ENCODE measurements at regions not wholly inside any gene's neighbourhood (a gene's known extent, or its start where the extent isn't known, plus 50 kb on each side); places are given as distances from the start of the nearest gene placed in this dataset.

- no peak overlapping the region for H3K27ac ChIP-seq (replicated peaks)
- TF ChIP-seq POLR2AphosphoS5 (IDR thresholded peaks at IDR 0.05; ENCODE audit: low read depth): no peak
- no peak for TF ChIP-seq SPI1 (IDR thresholded peaks at IDR 0.05; ENCODE audit: borderline replicate concordance, low read depth)
- TF ChIP-seq REST (IDR thresholded peaks at IDR 0.05; ENCODE audit: insufficient replicate concordance, low read depth): no peak
- TF ChIP-seq CTCF (IDR thresholded peaks at IDR 0.05; ENCODE audit: insufficient read depth, low read length): no peak
- no peak for TF ChIP-seq GABPA (IDR thresholded peaks at IDR 0.05; ENCODE audit: low read depth)
- no peaks in the 10 kb centered on the region for H3K27me3 ChIP-seq (ENCODE audit: insufficient read depth, poor library complexity, severe bottlenecking)
- no peak overlapping the region for H3K4me3 ChIP-seq (replicated peaks; ENCODE audit: insufficient read depth, low read length)
- DNase-seq (ENCODE audit: low read depth in 1 of 2, low spot score in 1 of 2): no peak
These were observed 350.8 kb upstream of the RGPD4 start for GRCh38 chr2:107475859-107476258.

GRCh38 chr2:107502539-107502938 lies 324.2 kb upstream of the RGPD4 start:
- Histone ChIP-seq H3K4me3 (replicated peaks; ENCODE audit: insufficient read depth, low read length) (no peak overlapping the region), H3K27me3 (ENCODE audit: insufficient read depth, poor library complexity, severe bottlenecking) (peaks cover 4% of the 10 kb centered on the region), H3K27ac (replicated peaks) (no peak overlapping the region)
- no peak for DNase-seq (ENCODE audit: low read depth in 1 of 2, low spot score in 1 of 2)
- TF ChIP-seq SPI1 (IDR thresholded peaks at IDR 0.05; ENCODE audit: borderline replicate concordance, low read depth) (no peak), REST (IDR thresholded peaks at IDR 0.05; ENCODE audit: insufficient replicate concordance, low read depth) (no peak), POLR2AphosphoS5 (IDR thresholded peaks at IDR 0.05; ENCODE audit: low read depth) (no peak), GABPA (IDR thresholded peaks at IDR 0.05; ENCODE audit: low read depth) (no peak), CTCF (IDR thresholded peaks at IDR 0.05; ENCODE audit: insufficient read depth, low read length) (no peak)

- H3K27me3 ChIP-seq (ENCODE audit: insufficient read depth, poor library complexity, severe bottlenecking): no peaks in the 10 kb centered on the region
- H3K4me3 ChIP-seq (replicated peaks; ENCODE audit: insufficient read depth, low read length): no peak overlapping the region
- DNase-seq (ENCODE audit: low read depth in 1 of 2, low spot score in 1 of 2): no peak
- H3K27ac ChIP-seq (replicated peaks): no peak overlapping the region
- TF ChIP-seq POLR2AphosphoS5 (IDR thresholded peaks at IDR 0.05; ENCODE audit: low read depth) (no peak), SPI1 (IDR thresholded peaks at IDR 0.05; ENCODE audit: borderline replicate concordance, low read depth) (no peak), REST (IDR thresholded peaks at IDR 0.05; ENCODE audit: insufficient replicate concordance, low read depth) (no peak), GABPA (IDR thresholded peaks at IDR 0.05; ENCODE audit: low read depth) (no peak), CTCF (IDR thresholded peaks at IDR 0.05; ENCODE audit: insufficient read depth, low read length) (no peak)
These were observed 314.5 kb upstream of the RGPD4 start for GRCh38 chr2:107511970-107512789.

All from HL-60 (cell line).